Panc1 (cell line): ENCODE measurements at regions not wholly inside any gene's neighbourhood (a gene's known extent, or its start where the extent isn't known, plus 50 kb on each side); places are given as distances from the start of the nearest gene placed in this dataset.

Source experiments
- CTCF ChIP-seq: fragments of 450-650 bp; IDR thresholded peaks from 2 replicates; pipeline ENCODE4 v1.5.1; 2017; ENCODE audit warnings: mild to moderate bottlenecking
- POLR2AphosphoS5 ChIP-seq: IDR thresholded peaks from 2 replicates; pipeline ENCODE4 v1.6.1; 2012; ENCODE audit warnings: mild to moderate bottlenecking, low read depth, low read length, moderate library complexity
- REST ChIP-seq, 2 experiments: IDR thresholded peaks; 2 replicates each; pipeline ENCODE4 v1.6.1; 2011 to 2012; ENCODE audit warnings: low read depth in 2 of 2, control low read depth in 1 of 2, low read length in 1 of 2, mild to moderate bottlenecking in 1 of 2, moderate library complexity in 1 of 2; ENCODE audit not compliant: insufficient read depth in 1 of 2
- SIN3A ChIP-seq: IDR thresholded peaks from 2 replicates; pipeline ENCODE4 v1.6.1; 2012; ENCODE audit warnings: low read depth, mild to moderate bottlenecking, low read length, moderate library complexity, borderline replicate concordance; ENCODE audit not compliant: insufficient read depth

GRCh38 chr2:120642646-120643045, 93.0 kb upstream of the GLI2 start:
- TF ChIP-seq CTCF, result no peak
- TF ChIP-seq REST (IDR thresholded peaks at IDR 0.05; ENCODE audit: insufficient read depth in 1 of 2, low read depth in 2 of 2, low read length in 1 of 2), result no peak
- no peak for TF ChIP-seq POLR2AphosphoS5
- TF ChIP-seq SIN3A, result no peak
